22Rv1 (cell line): ENCODE measurements at regions not wholly inside any gene's neighbourhood (a gene's known extent, or its start where the extent isn't known, plus 50 kb on each side); places are given as distances from the start of the nearest gene placed in this dataset.
A peak's percentile ranks its signal among the peaks of the same experiment; 100 is the strongest.

Source experiments
- H3K27ac ChIP-seq: fragments of 450-650 bp; 2 replicates; pipeline ENCODE4 v1.5.1; 2017
- ZFX ChIP-seq: fragments of 450-650 bp; IDR thresholded peaks from 2 replicates; pipeline ENCODE4 v1.6.1; 2017; ENCODE audit warnings: antibody characterized with exemption, borderline replicate concordance
- TF ChIP-seq, protein P1 (sequence below): fragments of 450-650 bp; IDR thresholded peaks from 2 replicates; pipeline ENCODE4 v1.5.1; 2017; ENCODE audit warnings: mild to moderate bottlenecking

DNA sequence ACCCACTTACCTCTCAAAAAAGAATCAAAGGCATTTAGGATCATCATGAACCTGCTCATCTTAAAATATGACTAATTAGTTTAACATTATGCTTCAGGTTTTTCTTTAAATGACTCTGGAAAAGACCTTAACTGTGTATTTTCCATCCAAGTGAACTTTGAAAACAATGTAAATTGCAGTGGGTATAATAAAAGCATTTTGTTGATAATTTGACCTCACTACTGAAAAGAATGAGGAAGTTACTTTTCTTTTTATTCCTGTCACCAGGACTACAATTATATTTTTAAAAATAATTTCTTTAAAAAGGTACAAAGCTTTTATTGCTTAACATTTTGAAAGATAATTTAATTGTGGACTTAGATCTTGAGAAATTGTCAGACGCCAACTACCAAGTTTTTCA, 249.9 kb downstream of the ALX1 start:
- TF ChIP-seq, protein P1, sequence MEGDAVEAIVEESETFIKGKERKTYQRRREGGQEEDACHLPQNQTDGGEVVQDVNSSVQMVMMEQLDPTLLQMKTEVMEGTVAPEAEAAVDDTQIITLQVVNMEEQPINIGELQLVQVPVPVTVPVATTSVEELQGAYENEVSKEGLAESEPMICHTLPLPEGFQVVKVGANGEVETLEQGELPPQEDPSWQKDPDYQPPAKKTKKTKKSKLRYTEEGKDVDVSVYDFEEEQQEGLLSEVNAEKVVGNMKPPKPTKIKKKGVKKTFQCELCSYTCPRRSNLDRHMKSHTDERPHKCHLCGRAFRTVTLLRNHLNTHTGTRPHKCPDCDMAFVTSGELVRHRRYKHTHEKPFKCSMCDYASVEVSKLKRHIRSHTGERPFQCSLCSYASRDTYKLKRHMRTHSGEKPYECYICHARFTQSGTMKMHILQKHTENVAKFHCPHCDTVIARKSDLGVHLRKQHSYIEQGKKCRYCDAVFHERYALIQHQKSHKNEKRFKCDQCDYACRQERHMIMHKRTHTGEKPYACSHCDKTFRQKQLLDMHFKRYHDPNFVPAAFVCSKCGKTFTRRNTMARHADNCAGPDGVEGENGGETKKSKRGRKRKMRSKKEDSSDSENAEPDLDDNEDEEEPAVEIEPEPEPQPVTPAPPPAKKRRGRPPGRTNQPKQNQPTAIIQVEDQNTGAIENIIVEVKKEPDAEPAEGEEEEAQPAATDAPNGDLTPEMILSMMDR = no peak
- TF ChIP-seq ZFX = no peak
- H3K27ac ChIP-seq = no peak overlapping the region

DNA sequence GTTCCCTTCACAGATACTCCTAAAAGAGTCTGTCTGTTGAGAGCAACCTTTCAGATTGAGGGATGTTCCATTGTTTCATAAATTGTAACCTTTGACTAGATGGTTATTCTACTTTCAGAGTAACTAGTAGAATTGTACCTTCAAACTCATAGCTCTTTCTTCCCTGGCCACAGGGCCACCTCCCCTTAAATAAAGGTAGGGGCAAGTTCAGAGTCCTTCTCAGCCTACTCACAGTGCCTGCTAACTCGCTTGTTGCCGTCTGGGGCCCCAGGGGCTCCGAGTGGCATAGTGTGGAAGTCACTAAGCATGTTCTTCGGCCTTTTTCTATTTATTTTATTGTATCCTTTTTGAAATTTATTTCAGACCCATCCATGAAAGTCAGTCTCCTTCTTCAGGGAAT, 250.4 kb downstream of the ALX1 start:
- TF ChIP-seq ZFX = no peak
- TF ChIP-seq, protein P1 = no peak
- H3K27ac ChIP-seq = no peak overlapping the region

DNA sequence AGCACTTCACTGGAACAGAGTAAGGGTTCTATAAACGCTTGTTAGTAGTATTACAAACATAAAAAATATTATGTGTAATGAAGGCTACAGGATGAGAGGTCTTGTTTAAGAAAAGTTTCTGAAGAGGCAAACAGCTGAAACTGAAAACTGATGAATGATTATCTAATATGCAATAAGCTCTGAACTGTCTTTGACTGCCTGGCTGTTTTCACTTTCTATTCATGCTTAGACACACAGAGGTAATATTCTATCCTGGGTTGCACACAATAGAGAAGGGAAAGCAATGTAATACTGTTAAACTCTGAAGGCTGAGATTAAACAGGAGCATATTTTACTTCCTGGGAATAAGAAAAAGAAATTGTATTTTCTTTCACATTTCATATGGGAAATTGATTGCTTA, 251.3 kb downstream of the ALX1 start:
- H3K27ac ChIP-seq = no peak overlapping the region
- no peak for TF ChIP-seq ZFX
- TF ChIP-seq, protein P1 = no peak

DNA sequence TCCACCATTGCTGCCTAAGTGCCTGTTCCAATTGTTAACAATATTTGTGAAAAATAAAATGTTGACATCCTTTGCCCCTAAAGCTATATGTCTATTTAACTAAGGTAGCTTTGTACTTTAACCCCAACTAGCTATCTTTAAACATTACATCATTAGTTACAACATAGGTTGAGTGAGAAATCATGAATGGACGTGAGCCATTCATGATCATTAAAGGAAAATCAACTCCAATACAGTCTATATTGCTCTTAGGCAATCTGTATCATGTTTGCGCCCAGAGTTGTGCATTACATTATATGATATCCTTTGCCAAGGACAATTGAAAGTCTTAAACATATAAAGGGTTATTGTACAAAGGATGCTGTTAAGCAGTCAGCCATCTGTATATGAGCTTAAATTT, 269.6 kb downstream of the ALX1 start:
- H3K27ac ChIP-seq = no peak overlapping the region
- no peak for TF ChIP-seq ZFX
- TF ChIP-seq, protein P1 = no peak

DNA sequence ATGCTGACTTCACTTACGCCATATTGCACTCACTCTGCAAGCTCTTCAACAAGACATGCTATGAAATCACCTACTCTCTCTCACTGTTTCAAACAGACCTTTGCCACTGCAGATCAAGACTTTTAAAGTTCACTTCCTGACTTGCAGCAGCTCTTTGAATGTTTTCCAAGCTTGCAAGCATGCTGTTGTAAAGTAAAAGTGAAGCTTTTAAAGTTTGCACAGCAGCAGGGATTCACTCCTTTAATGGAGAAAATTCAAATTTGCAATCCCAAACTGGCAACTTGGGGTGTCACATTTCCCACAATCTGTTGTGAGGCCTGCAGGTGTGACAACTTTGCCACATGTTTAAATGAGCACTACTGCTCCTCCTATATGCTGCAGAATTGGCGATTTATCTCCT, 270.9 kb downstream of the ALX1 start:
- TF ChIP-seq ZFX = no peak
- TF ChIP-seq, protein P1 = no peak
- H3K27ac ChIP-seq = no peak overlapping the region

DNA sequence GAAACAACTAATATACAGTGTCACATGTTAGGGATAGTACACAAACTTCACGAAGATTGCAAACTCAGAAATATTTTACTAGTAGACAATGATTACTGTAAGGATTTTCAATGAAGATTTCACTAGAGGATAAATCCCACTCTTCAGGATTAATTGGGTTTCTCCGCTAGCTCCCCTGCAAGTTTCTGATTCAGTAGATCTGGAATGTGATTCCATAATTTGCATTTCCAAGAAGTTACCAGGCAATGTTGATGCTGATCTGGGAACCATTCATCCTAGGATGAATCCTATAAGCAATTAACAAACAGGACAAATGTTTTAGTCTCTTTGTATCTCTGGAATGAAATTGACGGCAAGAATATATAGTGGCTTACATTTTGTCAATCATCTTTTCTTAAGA, 272.4 kb downstream of the ALX1 start:
- no peak overlapping the region for H3K27ac ChIP-seq
- TF ChIP-seq, protein P1 = no peak
- no peak for TF ChIP-seq ZFX

DNA sequence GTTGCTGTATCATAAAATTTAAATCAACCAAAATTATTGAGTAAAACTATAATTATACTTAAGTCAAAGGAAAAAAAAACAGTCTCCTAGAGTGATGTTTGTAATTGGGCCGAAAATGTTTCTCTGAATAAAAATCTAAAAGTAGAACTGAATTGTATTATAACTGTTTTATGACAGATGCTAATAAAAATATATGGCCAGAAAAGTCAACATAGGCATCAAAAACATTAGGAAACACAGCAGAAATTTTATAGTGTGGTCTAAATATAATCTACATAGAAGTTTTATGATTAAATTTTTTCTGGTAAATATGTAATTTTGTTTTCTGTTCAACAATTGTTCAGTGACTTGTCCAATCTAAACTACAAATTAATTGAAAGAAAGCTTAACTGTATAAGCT, 277.8 kb downstream of the ALX1 start:
- H3K27ac ChIP-seq = peak overlapping the region; percentile 16
- TF ChIP-seq, protein P1 = no peak
- TF ChIP-seq ZFX = no peak
